ENCODE measurements at regions not wholly inside any gene's neighbourhood (a gene's known extent, or its start where the extent isn't known, plus 50 kb on each side); places are given as distances from the start of the nearest gene placed in this dataset.

- no peak for TF ChIP-seq MYC (IDR thresholded peaks at IDR 0.05; ENCODE audit: insufficient read depth, insufficient read length, insufficient replicate concordance, low read length, severe bottlenecking)
- no peak for TF ChIP-seq E2F8 (IDR thresholded peaks at IDR 0.05; ENCODE audit: low read depth, partially characterized antibody)
- TF ChIP-seq BRCA1 (IDR thresholded peaks at IDR 0.05; ENCODE audit: low read depth, low read length): no peak
- no peak for TF ChIP-seq EZH2 (IDR thresholded peaks at IDR 0.05; ENCODE audit: borderline replicate concordance, control insufficient read depth, low read depth, low read length)
Observed at GRCh38 chr1:115898020-115898419, 57.1 kb upstream of the NHLH2 start.
